IMR-90 (cell line): ENCODE measurements at regions not wholly inside any gene's neighbourhood (a gene's known extent, or its start where the extent isn't known, plus 50 kb on each side); places are given as distances from the start of the nearest gene placed in this dataset.

ENCODE experiments used
- ATAC-seq: fragments of 200-7000 bp; cut with Tn5 transposase; 2 replicates; pipeline ENCODE4 v1.9.1; 2020; ENCODE audit warnings: low read depth, mild to moderate bottlenecking, moderate library complexity
- BruUV-seq: library from RNA; stranded (reverse); fragments of 400-500 nt; replicated peaks from 2 replicates; lab custom pipeline; 2021; lab: Mats Ljungman, UMichigan
- CTCF ChIA-PET: fragments of 300-600 bp; formaldehyde crosslinking; extraction: SDS; loops from one replicate; lab custom pipeline; 2021; ENCODE audit warnings: antibody characterized with exemption; lab: Yijun Ruan, JAX
- POLR2A ChIA-PET: fragments of 300-600 bp; sonication (Branson Sonifier 250); formaldehyde crosslinking; loops from one replicate; lab custom pipeline; 2022; ENCODE audit warnings: antibody characterized with exemption; ENCODE audit not compliant: unreplicated experiment; lab: Charles Lee
- DNase-seq: peaks from one replicate; pipeline ENCODE4 v3.0.0; 2013
- H2AFZ ChIP-seq: replicated peaks from 2 replicates; pipeline ENCODE3; 2013; ENCODE audit warnings: low read length, mild to moderate bottlenecking; ENCODE audit not compliant: poor library complexity
- H2AK5ac ChIP-seq: 2 replicates; pipeline ENCODE4 v1.6.1; 2013; ENCODE audit warnings: low read depth, low read length, inconsistent platforms
- H2AK9ac ChIP-seq: replicated peaks from 2 replicates; pipeline ENCODE3; 2013; ENCODE audit warnings: mild to moderate bottlenecking, low read depth, low read length, moderate library complexity; ENCODE audit not compliant: poor library complexity
- H2BK120ac ChIP-seq: 2 replicates; pipeline ENCODE4 v1.6.1; 2013; ENCODE audit warnings: low read depth, low read length, inconsistent platforms
- H2BK15ac ChIP-seq: 3 replicates; pipeline ENCODE4 v1.6.1; 2013; ENCODE audit warnings: low read depth, low read length, inconsistent platforms
- H2BK20ac ChIP-seq: 2 replicates; pipeline ENCODE4 v1.6.1; 2013; ENCODE audit warnings: low read depth, mild to moderate bottlenecking, inconsistent platforms, low read length, moderate library complexity
- H2BK5ac ChIP-seq: 2 replicates; pipeline ENCODE4 v1.6.1; 2013; ENCODE audit warnings: mild to moderate bottlenecking, low read depth, low read length, inconsistent platforms; ENCODE audit not compliant: poor library complexity, severe bottlenecking
- H3K14ac ChIP-seq: replicated peaks from 2 replicates; pipeline ENCODE4 v1.6.1; 2013; ENCODE audit warnings: low read depth, low read length, inconsistent platforms
- H3K18ac ChIP-seq: 2 replicates; pipeline ENCODE4 v1.6.1; 2013; ENCODE audit warnings: low read depth, low read length, control low read depth
- H3K23ac ChIP-seq: 2 replicates; pipeline ENCODE4 v1.6.1; 2013; ENCODE audit warnings: low read depth, low read length, inconsistent platforms
- H3K27ac ChIP-seq: 2 replicates; pipeline ENCODE4 v1.5.1; 2013; ENCODE audit warnings: mild to moderate bottlenecking, control low read depth, low read length; ENCODE audit not compliant: insufficient read depth
- H3K27me3 ChIP-seq: 2 replicates; pipeline ENCODE4 v1.6.1; 2013; ENCODE audit warnings: low read length; ENCODE audit not compliant: control insufficient read depth, insufficient read depth
- H3K36me3 ChIP-seq: 2 replicates; pipeline ENCODE4 v1.6.1; 2013; ENCODE audit warnings: low read length, mixed read lengths; ENCODE audit not compliant: control insufficient read depth, insufficient read depth
- H3K4ac ChIP-seq: 2 replicates; pipeline ENCODE4 v1.6.1; 2013; ENCODE audit warnings: low read depth, low read length, inconsistent platforms
- H3K4me1 ChIP-seq: 2 replicates; pipeline ENCODE4 v1.6.1; 2013; ENCODE audit warnings: low read length, mixed read lengths; ENCODE audit not compliant: control insufficient read depth, insufficient read depth
- H3K4me2 ChIP-seq: 2 replicates; pipeline ENCODE4 v1.6.1; 2013; ENCODE audit warnings: low read depth, mild to moderate bottlenecking, control low read depth, low read length, moderate library complexity
- H3K4me3 ChIP-seq: 2 replicates; pipeline ENCODE4 v1.5.1; 2013; ENCODE audit warnings: low read depth, mild to moderate bottlenecking, control low read depth, low read length, moderate library complexity; ENCODE audit not compliant: insufficient read depth
- H3K56ac ChIP-seq: 2 replicates; pipeline ENCODE4 v1.6.1; 2013; ENCODE audit warnings: low read length, inconsistent platforms; ENCODE audit not compliant: insufficient read depth; ENCODE audit errors: extremely low read depth
- H3K79me1 ChIP-seq, 2 experiments: 2 replicates each; pipeline ENCODE4 v1.6.1; 2013; ENCODE audit warnings: low read length in 2 of 2, inconsistent platforms in 1 of 2, low read depth in 1 of 2
- H3K9ac ChIP-seq: 2 replicates; pipeline ENCODE4 v1.6.1; 2013; ENCODE audit warnings: low read depth, low read length, control low read depth
- H3K9me1 ChIP-seq: 2 replicates; pipeline ENCODE4 v1.6.1; 2013; ENCODE audit warnings: low read length, inconsistent platforms; ENCODE audit not compliant: insufficient read depth
- H3K9me3 ChIP-seq: 2 replicates; pipeline ENCODE4 v1.6.1; 2013; ENCODE audit warnings: low read length; ENCODE audit not compliant: control insufficient read depth, insufficient read depth
- H4K20me1 ChIP-seq: 2 replicates; pipeline ENCODE4 v1.6.1; 2013; ENCODE audit warnings: low read length, inconsistent platforms; ENCODE audit not compliant: insufficient read depth
- H4K5ac ChIP-seq: 2 replicates; pipeline ENCODE4 v1.6.1; 2013; ENCODE audit warnings: mild to moderate bottlenecking, low read depth, low read length, control low read depth
- H4K8ac ChIP-seq, 2 experiments: 2 replicates each; pipeline ENCODE4 v1.6.1; 2013; ENCODE audit warnings: low read depth in 2 of 2, low read length in 2 of 2, control low read depth in 1 of 2, inconsistent platforms in 1 of 2
- H4K91ac ChIP-seq: 2 replicates; pipeline ENCODE4 v1.6.1; 2013; ENCODE audit warnings: low read depth, low read length, inconsistent platforms; ENCODE audit not compliant: insufficient read depth
- BHLHE40 ChIP-seq: fragments of 150-350 bp; IDR thresholded peaks from 2 replicates; pipeline ENCODE4 v1.6.1; 2016; ENCODE audit warnings: mild to moderate bottlenecking, low read depth, low read length
- CEBPB ChIP-seq: IDR thresholded peaks from 2 replicates; pipeline ENCODE4 v1.6.1; 2012; ENCODE audit warnings: low read depth, low read length, improper control_type of control experiment
- CHD1 ChIP-seq: IDR thresholded peaks from 2 replicates; pipeline ENCODE4 v1.6.1; 2012; ENCODE audit warnings: low read depth, low read length, improper control_type of control experiment
- CTCF ChIP-seq: conservative IDR thresholded peaks from 2 replicates; pipeline ENCODE4 v1.5.1; 2012; ENCODE audit warnings: mild to moderate bottlenecking, low read depth, low read length, improper control_type of control experiment
- ELK1 ChIP-seq: fragments of 150-350 bp; IDR thresholded peaks from 2 replicates; pipeline ENCODE4 v1.6.1; 2016; ENCODE audit warnings: low read depth, mild to moderate bottlenecking, low read length, moderate library complexity, borderline replicate concordance
- FOS ChIP-seq: fragments of 150-350 bp; IDR thresholded peaks from 2 replicates; pipeline ENCODE4 v1.6.1; 2016; ENCODE audit warnings: low read depth, low read length
- MAFK ChIP-seq: IDR thresholded peaks from 2 replicates; pipeline ENCODE4 v1.6.1; 2012; ENCODE audit warnings: low read depth, low read length, improper control_type of control experiment
- MAZ ChIP-seq: IDR thresholded peaks from 2 replicates; pipeline ENCODE4 v1.6.1; 2012; ENCODE audit warnings: low read depth, mild to moderate bottlenecking, low read length, improper control_type of control experiment, moderate library complexity, borderline replicate concordance
- MXI1 ChIP-seq: IDR thresholded peaks from 2 replicates; pipeline ENCODE4 v1.6.1; 2012; ENCODE audit warnings: low read depth, mild to moderate bottlenecking, low read length, moderate library complexity, borderline replicate concordance
- NFE2L2 ChIP-seq: fragments of 150-350 bp; IDR thresholded peaks from 2 replicates; pipeline ENCODE4 v1.6.1; 2016; ENCODE audit warnings: low read depth, mild to moderate bottlenecking, low read length
- POLR2A ChIP-seq: IDR thresholded peaks from 2 replicates; pipeline ENCODE4 v1.6.1; 2012; ENCODE audit warnings: mild to moderate bottlenecking, low read depth, low read length
- RAD21 ChIP-seq: IDR thresholded peaks from 2 replicates; pipeline ENCODE4 v1.6.1; 2012; ENCODE audit warnings: low read length, improper control_type of control experiment
- RCOR1 ChIP-seq: IDR thresholded peaks from 2 replicates; pipeline ENCODE4 v1.6.1; 2012; ENCODE audit warnings: mild to moderate bottlenecking, low read length, improper control_type of control experiment; ENCODE audit not compliant: insufficient replicate concordance
- RFX5 ChIP-seq: IDR thresholded peaks from 2 replicates; pipeline ENCODE4 v1.8.0; 2012; ENCODE audit warnings: low read depth, mild to moderate bottlenecking, low read length, moderate library complexity
- SMC3 ChIP-seq: fragments of 150-350 bp; IDR thresholded peaks from 2 replicates; pipeline ENCODE4 v1.6.1; 2016; ENCODE audit warnings: low read depth, mild to moderate bottlenecking, antibody characterized with exemption, low read length, moderate library complexity
- USF2 ChIP-seq: fragments of 150-350 bp; IDR thresholded peaks from 2 replicates; pipeline ENCODE4 v1.6.1; 2017; ENCODE audit warnings: mild to moderate bottlenecking, antibody characterized with exemption, low read length, low read depth
- WGBS, 2 experiments: methylation state at CpG; one replicate each; pipeline versions ENCODE4 v1.1.5 to v1.1.7; 2013; ENCODE audit warnings: missing lambda C conversion rate in 2 of 2; ENCODE audit not compliant: insufficient read length in 1 of 2; ENCODE audit errors: extremely low coverage in 2 of 2; 5-methylcytosine and 5-hydroxymethylcytosine counted together
- dilution Hi-C: fragments of 300-500 bp; cut with HindIII; formaldehyde crosslinking; loops from one replicate; pipeline ENCODE4 v1.14.3; 2018; ENCODE audit warnings: low sequenced_read_pairs; ENCODE audit not compliant: unreplicated experiment
- in situ Hi-C: fragments of 300-500 bp; cut with MboI; formaldehyde crosslinking; loops from 3 replicates; pipeline ENCODE4 v1.14.3; 2019; ENCODE audit warnings: low sequenced_read_pairs, inconsistent platforms, mixed read lengths
- intact Hi-C: fragments of 100-400 bp; cut with micrococcal nuclease; formaldehyde crosslinking; loops from 2 replicates; pipeline ENCODE4 v1.10.0; 2022

DNA sequence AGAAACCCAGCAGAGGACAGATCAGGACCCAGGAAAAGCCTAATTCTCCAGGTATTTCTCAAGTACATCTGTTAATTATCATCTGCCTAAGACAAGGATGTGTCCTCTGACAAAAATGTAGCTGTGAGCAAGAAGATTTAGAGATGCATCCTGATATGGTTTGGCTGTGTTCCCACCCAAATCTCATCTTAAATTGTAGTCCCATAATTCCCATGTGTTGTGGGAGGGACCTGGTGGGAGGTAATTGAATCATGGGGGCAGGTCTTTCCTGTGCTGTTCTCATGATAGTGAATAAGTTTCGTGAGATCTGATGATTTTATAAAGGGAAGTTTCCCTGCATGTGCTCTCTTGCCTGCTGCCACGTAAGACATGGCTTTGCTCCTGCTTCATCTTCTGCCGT lies 381.8 kb downstream of the BUD13 start:
- Histone ChIP-seq H4K8ac (no peak overlapping the region), H3K79me1 (no peaks in the 10 kb centered on the region), H4K91ac (no peak overlapping the region), H3K9me3 (no peaks in the 10 kb centered on the region), H3K56ac (no peak overlapping the region), H3K36me3 (no peaks in the 10 kb centered on the region), H4K5ac (no peak overlapping the region), H2BK20ac (no peak overlapping the region), H3K4me2 (no peak overlapping the region), H2AFZ (no peak overlapping the region), H3K4me3 (no peak overlapping the region), H4K20me1 (no peaks in the 10 kb centered on the region), H2BK5ac (no peak overlapping the region), H3K27me3 (no peaks in the 10 kb centered on the region), H3K9me1 (no peaks in the 10 kb centered on the region), H2BK15ac (no peak overlapping the region), H2AK5ac (no peak overlapping the region), H3K4me1 (no peaks in the 10 kb centered on the region), H3K14ac (no peak overlapping the region), H3K27ac (no peak overlapping the region), H3K4ac (no peak overlapping the region), H3K18ac (no peak overlapping the region), H2BK120ac (no peak overlapping the region), H2AK9ac (no peak overlapping the region), H3K9ac (no peak overlapping the region), H3K23ac (no peak overlapping the region)
- DNase-seq (no peak), ATAC-seq (no peak)
- BruUV-seq, result no TSS peak
- in situ Hi-C loops (no loop called here), dilution Hi-C loops (no loop called here), intact Hi-C loops (no loop called here)
- TF ChIP-seq NFE2L2, result no peak
- TF ChIP-seq USF2, result no peak
- TF ChIP-seq BHLHE40, result no peak
- no peak for TF ChIP-seq MAFK
- TF ChIP-seq RAD21, result no peak
- no peak for TF ChIP-seq MXI1
- TF ChIP-seq POLR2A, result no peak
- TF ChIP-seq MAZ, result no peak
- no peak for TF ChIP-seq RFX5
- no peak for TF ChIP-seq CHD1
- no peak for TF ChIP-seq CTCF
- TF ChIP-seq ELK1, result no peak
- no peak for TF ChIP-seq RCOR1
- TF ChIP-seq CEBPB, result no peak
- no peak for TF ChIP-seq FOS
- no peak for TF ChIP-seq SMC3
- WGBS, 2 experiments, result no CpG with 5 or more reads among the region's 3 CpGs
- ChIA-PET POLR2A (no interaction called here), CTCF (no interaction called here)
